ENCODE measurements at regions not wholly inside any gene's neighbourhood (a gene's known extent, or its start where the extent isn't known, plus 50 kb on each side); places are given as distances from the start of the nearest gene placed in this dataset.
"Not testable (repeated sequence)": the region's sequence is repeated elsewhere in the genome, so short reads cannot be mapped to it uniquely, and the experiment has no call there.

DNA sequence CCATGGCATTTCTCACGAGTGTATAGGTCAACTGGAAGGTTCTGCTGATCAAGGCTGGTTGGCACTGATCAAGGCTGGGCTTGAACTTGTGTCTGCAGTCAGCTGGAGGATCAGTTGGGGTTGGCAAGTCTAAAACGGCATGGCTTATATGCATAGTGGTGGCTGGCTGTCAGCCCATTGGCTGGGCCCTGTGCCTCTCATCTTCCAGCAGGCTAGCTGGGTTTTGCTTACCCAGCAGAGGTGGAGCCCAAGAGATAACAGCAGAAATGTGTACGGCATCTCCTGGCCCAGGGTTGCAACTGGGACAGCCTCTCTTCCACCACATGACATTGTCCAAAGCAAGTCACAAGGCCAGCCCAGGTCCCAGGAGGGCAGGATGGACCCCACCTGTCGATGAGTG, 158.2 kb downstream of the BMP7 start:
- Histone ChIP-seq H3K4me1 (ENCODE audit: control insufficient read depth, insufficient read depth, low read length) (no peaks in the 10 kb centered on the region), H3K9ac (ENCODE audit: low read depth, low read length) (no peak overlapping the region), H3K36me3 (ENCODE audit: insufficient read depth, low read length) (no peaks in the 10 kb centered on the region), H3K9me3 (replicated peaks; ENCODE audit: low read length) (peaks cover 8% of the 10 kb centered on the region), H3K27me3 (ENCODE audit: control insufficient read depth, insufficient read depth, low read length) (no peaks in the 10 kb centered on the region), H3K4me3 (ENCODE audit: low read length) (no peak overlapping the region), H3K4me2 (ENCODE audit: low read length) (no peak overlapping the region)

DNA sequence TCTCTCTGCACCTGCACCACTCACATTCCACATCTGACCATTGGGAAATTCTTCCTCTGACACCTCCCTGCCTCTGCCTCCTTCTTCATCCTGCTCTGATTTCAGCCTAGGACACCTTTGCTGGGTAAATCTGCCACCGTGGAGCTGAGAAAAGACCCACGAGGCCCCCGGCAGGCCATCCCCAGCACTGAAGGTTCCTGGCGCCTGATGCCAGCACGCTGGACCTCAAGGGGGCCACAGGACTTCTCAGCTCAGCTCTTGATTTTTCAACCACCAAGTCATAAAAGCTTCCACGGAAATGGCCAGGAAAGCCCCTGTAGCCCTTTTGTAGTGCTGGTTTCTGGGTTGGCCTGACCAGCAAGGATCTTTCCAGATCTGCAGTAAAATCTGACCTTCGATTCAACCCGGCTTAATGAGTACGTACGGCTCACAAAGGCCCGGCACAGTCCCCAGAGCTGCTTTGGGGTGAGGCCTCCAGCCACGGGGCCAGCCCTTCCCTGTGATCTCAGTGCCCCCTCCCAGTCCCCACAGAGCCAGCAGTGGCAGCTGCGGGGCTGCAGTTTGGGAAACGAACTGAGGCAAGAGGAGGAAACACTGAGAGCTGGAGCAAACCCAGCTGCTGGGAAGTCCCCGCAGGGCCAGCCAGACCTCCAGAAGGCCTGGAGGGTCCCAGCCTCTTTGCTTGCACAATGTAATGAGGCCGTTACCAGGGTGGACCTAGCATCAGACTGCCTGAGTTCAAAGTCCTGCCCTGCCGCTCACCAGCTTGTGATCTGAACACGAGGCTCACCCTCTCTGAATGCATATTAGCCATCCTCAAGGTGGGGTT, 157.5 kb downstream of the BMP7 start:
- Histone ChIP-seq H3K27me3 (ENCODE audit: control insufficient read depth, insufficient read depth, low read length) (no peaks in the 10 kb centered on the region), H3K9ac (ENCODE audit: low read depth, low read length) (no peak overlapping the region), H3K9me3 (replicated peaks; ENCODE audit: low read length) (peaks cover 8% of the 10 kb centered on the region), H3K4me1 (ENCODE audit: control insufficient read depth, insufficient read depth, low read length) (no peaks in the 10 kb centered on the region), H3K4me3 (ENCODE audit: low read length) (no peak overlapping the region), H3K4me2 (ENCODE audit: low read length) (no peak overlapping the region), H3K36me3 (ENCODE audit: insufficient read depth, low read length) (no peaks in the 10 kb centered on the region)

DNA sequence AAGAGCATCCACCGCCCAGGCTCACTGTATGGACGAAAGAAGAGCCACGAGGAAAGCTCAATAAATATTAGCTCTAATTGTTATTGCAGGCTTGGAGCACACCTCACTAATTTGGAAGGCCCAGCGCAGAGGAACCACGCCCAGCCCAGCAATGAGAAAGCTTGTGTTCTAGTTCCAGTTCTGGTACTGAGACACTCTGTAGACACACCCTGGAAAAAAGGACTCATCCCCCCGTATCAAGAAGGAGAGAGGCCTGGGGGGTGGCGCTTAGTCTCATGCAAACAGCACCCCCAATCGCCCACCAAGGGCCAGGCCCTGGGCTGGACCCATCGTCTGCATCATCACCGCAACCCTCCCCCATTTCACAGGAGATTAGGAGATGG, 156.9 kb downstream of the BMP7 start:
- no peak overlapping the region for H3K9ac ChIP-seq (ENCODE audit: low read depth, low read length)
- no peaks in the 10 kb centered on the region for H3K27me3 ChIP-seq (ENCODE audit: control insufficient read depth, insufficient read depth, low read length)
- H3K4me2 ChIP-seq (ENCODE audit: low read length), result no peak overlapping the region
- H3K4me1 ChIP-seq (ENCODE audit: control insufficient read depth, insufficient read depth, low read length), result no peaks in the 10 kb centered on the region
- H3K36me3 ChIP-seq (ENCODE audit: insufficient read depth, low read length), result no peaks in the 10 kb centered on the region
- H3K9me3 ChIP-seq (replicated peaks; ENCODE audit: low read length), result peaks cover 11% of the 10 kb centered on the region
- no peak overlapping the region for H3K4me3 ChIP-seq (ENCODE audit: low read length)

GRCh38 chr20:57110121-57111027, 156.1 kb downstream of the BMP7 start:
- peaks cover 12% of the 10 kb centered on the region for H3K9me3 ChIP-seq (replicated peaks; ENCODE audit: low read length)
- not testable (repeated sequence) for H3K4me2 ChIP-seq (ENCODE audit: low read length); H3K9ac ChIP-seq (ENCODE audit: low read depth, low read length); H3K27me3 ChIP-seq (ENCODE audit: control insufficient read depth, insufficient read depth, low read length); H3K4me1 ChIP-seq (ENCODE audit: control insufficient read depth, insufficient read depth, low read length); H3K36me3 ChIP-seq (ENCODE audit: insufficient read depth, low read length); H3K4me3 ChIP-seq (ENCODE audit: low read length)

DNA sequence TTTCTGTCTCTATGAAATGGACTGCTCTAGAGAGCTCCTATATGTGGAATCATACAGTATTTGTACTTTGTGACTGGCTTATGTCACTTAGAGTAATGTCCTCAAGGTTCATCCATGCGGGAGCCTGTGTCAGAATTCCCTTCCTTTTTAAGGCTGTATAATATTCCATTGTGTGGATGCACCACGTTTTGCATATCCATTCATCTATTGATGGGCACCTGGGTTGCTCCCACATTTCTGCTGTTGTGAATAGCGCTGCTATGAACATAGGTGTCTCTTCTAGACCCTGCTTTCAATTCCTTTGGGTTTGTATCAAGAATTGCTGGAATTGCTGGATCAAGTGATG, 155.4 kb downstream of the BMP7 start:
- H3K4me3 ChIP-seq (ENCODE audit: low read length), result no peak overlapping the region
- H3K9me3 ChIP-seq (replicated peaks; ENCODE audit: low read length), result peaks cover 12% of the 10 kb centered on the region
- H3K27me3 ChIP-seq (ENCODE audit: control insufficient read depth, insufficient read depth, low read length), result no peaks in the 10 kb centered on the region
- no peak overlapping the region for H3K4me2 ChIP-seq (ENCODE audit: low read length)
- H3K36me3 ChIP-seq (ENCODE audit: insufficient read depth, low read length), result no peaks in the 10 kb centered on the region
- H3K9ac ChIP-seq (ENCODE audit: low read depth, low read length), result no peak overlapping the region
- H3K4me1 ChIP-seq (ENCODE audit: control insufficient read depth, insufficient read depth, low read length), result no peaks in the 10 kb centered on the region

DNA sequence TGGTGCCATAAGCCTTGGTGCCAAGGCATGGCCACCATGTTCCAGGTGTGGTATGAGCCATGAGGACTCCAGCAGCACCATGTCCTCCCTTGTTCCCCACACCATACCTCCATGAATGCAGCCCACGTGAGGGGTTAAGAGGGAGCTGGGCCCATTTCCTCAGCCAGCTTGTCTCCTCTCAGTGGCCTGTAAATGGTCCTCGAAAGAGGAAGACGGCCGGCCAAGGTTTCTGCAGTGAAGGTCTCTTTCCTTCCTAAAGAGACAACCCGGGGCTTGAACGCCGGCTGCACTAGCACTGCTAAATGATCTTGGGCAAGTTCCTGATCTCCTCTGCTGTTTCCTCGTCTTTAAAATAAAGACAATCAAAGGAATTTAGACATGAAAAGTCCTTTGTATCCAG, 154.0 kb downstream of the BMP7 start:
- peaks cover 18% of the 10 kb centered on the region for H3K9me3 ChIP-seq (replicated peaks; ENCODE audit: low read length)
- H3K4me2 ChIP-seq (ENCODE audit: low read length), result no peak overlapping the region
- H3K4me3 ChIP-seq (ENCODE audit: low read length), result no peak overlapping the region
- H3K36me3 ChIP-seq (ENCODE audit: insufficient read depth, low read length), result no peaks in the 10 kb centered on the region
- no peaks in the 10 kb centered on the region for H3K4me1 ChIP-seq (ENCODE audit: control insufficient read depth, insufficient read depth, low read length)
- H3K9ac ChIP-seq (ENCODE audit: low read depth, low read length), result no peak overlapping the region
- no peaks in the 10 kb centered on the region for H3K27me3 ChIP-seq (ENCODE audit: control insufficient read depth, insufficient read depth, low read length)

DNA sequence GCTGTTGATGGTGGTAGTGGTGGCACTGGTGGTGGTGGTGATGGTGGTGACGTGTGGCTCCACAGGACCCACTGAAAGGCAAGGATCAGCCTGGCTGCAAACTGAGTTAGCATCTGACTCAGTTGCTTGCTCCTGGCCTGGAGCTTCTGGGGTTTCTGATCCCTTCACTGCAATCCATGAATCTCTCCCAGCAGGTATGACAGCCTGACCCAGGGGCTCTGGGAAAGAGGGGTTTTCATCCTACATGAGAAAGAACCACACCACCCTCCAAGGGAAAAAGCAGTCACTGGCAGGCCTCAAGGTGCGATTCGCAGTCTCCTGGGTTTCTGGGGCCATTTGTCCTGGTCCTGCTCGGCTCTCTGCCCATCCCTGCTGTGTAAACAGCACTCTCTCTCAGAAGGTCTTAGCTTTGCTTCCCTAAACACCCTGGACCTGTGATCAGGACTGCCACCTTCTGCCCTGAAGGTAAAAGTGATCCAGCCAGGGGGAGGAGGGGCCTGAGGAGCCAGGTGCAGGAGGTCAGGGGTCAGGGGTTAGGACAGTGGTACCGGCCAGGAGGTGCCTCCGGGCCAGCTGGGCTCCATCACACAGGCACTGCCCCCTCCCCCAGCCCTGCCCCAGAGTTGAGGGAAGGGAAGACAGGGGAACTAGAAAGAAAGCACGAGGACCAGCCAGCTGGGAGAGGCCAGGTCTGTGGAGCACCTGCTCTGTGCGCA, 152.0 kb downstream of the BMP7 start:
- no peaks in the 10 kb centered on the region for H3K27me3 ChIP-seq (ENCODE audit: control insufficient read depth, insufficient read depth, low read length)
- no peak overlapping the region for H3K9ac ChIP-seq (ENCODE audit: low read depth, low read length)
- no peaks in the 10 kb centered on the region for H3K4me1 ChIP-seq (ENCODE audit: control insufficient read depth, insufficient read depth, low read length)
- H3K4me3 ChIP-seq (ENCODE audit: low read length), result no peak overlapping the region
- no peak overlapping the region for H3K4me2 ChIP-seq (ENCODE audit: low read length)
- H3K36me3 ChIP-seq (ENCODE audit: insufficient read depth, low read length), result no peaks in the 10 kb centered on the region
- H3K9me3 ChIP-seq (replicated peaks; ENCODE audit: low read length), result peaks cover 18% of the 10 kb centered on the region

DNA sequence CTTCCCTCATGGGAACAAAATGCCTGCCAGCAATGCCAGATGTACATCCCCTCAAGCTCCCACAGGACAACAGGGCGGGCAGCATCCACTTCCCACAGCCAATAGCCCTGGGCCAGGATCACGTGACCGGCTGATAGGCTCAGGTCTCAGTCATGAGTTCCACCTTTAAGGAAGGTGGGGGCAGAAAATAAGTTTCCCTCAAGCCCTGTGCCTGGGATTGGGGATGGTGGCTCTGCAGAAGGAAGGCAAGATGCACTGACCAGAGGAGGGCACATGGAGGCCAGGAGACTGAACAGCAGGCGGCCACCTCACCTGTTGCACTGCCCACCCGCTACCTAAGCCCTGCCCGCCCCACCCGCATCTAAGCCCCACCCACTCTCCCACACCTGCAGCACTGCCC, 149.1 kb downstream of the BMP7 start:
- Histone ChIP-seq H3K4me3 (ENCODE audit: low read length) (no peak overlapping the region), H3K9me3 (replicated peaks; ENCODE audit: low read length) (peaks cover 10% of the 10 kb centered on the region), H3K27me3 (ENCODE audit: control insufficient read depth, insufficient read depth, low read length) (no peaks in the 10 kb centered on the region), H3K4me2 (ENCODE audit: low read length) (no peak overlapping the region), H3K9ac (ENCODE audit: low read depth, low read length) (no peak overlapping the region), H3K36me3 (ENCODE audit: insufficient read depth, low read length) (no peaks in the 10 kb centered on the region), H3K4me1 (ENCODE audit: control insufficient read depth, insufficient read depth, low read length) (no peaks in the 10 kb centered on the region)

DNA sequence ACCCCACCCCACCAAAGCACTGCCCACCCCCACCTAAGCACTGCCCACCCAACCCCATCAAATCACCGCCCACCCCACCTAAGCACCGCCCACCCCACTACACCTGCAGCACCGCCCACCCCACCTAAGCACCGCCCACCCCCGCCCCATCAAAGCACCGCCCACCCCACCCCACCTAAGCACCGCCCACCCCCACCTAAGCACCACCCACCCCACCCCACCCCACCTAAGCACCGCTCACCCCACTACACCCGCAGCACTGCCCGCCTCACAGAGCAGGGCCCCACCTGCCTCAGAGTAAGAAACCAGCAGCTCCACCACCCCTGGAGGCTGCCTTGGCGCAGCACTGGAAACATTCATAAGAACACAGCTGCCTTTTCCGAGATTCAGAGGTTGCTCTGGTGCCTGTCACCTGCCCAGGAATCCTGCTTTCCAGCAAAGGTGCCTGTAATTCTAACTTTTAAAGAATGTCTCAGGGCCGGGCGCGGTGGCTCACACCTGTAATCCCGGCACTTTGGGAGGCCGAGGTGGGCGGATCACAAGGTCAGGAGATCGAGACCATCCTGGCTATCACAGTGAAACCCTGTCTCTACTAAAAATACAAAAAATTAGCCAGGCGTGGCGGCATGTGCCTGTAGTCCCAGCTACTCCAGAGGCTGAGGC, 148.2 kb downstream of the BMP7 start:
- H3K27me3 ChIP-seq (ENCODE audit: control insufficient read depth, insufficient read depth, low read length), result no peaks in the 10 kb centered on the region
- peaks cover 10% of the 10 kb centered on the region for H3K9me3 ChIP-seq (replicated peaks; ENCODE audit: low read length)
- H3K4me2 ChIP-seq (ENCODE audit: low read length), result no peak overlapping the region
- no peaks in the 10 kb centered on the region for H3K4me1 ChIP-seq (ENCODE audit: control insufficient read depth, insufficient read depth, low read length)
- no peak overlapping the region for H3K4me3 ChIP-seq (ENCODE audit: low read length)
- H3K9ac ChIP-seq (ENCODE audit: low read depth, low read length), result no peak overlapping the region
- H3K36me3 ChIP-seq (ENCODE audit: insufficient read depth, low read length), result no peaks in the 10 kb centered on the region

All from skeletal muscle satellite cell (primary cell).